ENCODE measurements at regions not wholly inside any gene's neighbourhood (a gene's known extent, or its start where the extent isn't known, plus 50 kb on each side); places are given as distances from the start of the nearest gene placed in this dataset.

GRCh38 chr10:28393956-28394568 lies 91.2 kb upstream of the MPP7 start:
- peak; percentile 73 to 89 (median 82) for TF ChIP-seq CTCF (IDR thresholded peaks at IDR 0.05)
- no peak for TF ChIP-seq POLR2A (IDR thresholded peaks at IDR 0.05)

Data from body of pancreas (tissue), 4 donors.